ENCODE measurements at regions not wholly inside any gene's neighbourhood (a gene's known extent, or its start where the extent isn't known, plus 50 kb on each side); places are given as distances from the start of the nearest gene placed in this dataset.

- H3K9me3 Mint-ChIP-seq (ENCODE audit: unreplicated experiment): no peaks in the 10 kb centered on the region
- H3K4me1 Mint-ChIP-seq (ENCODE audit: low read depth, unreplicated experiment): peaks cover 18% of the 10 kb centered on the region
- TF ChIP-seq CTCF (IDR thresholded peaks at IDR 0.05; ENCODE audit: partially characterized antibody, unreplicated experiment): no peak
- no peak overlapping the region for H3K4me3 Mint-ChIP-seq (ENCODE audit: unreplicated experiment)
- no peaks in the 10 kb centered on the region for H3K27me3 Mint-ChIP-seq (ENCODE audit: unreplicated experiment)
- no peaks in the 10 kb centered on the region for H3K36me3 Mint-ChIP-seq (ENCODE audit: unreplicated experiment)
- DNase-seq: no peak
- no peak overlapping the region for H3K27ac Mint-ChIP-seq (ENCODE audit: unreplicated experiment)
Measured at GRCh38 chr9:19619221-19619620, 169.6 kb downstream of the SLC24A2 start.

- H3K36me3 Mint-ChIP-seq (ENCODE audit: unreplicated experiment): no peaks in the 10 kb centered on the region
- TF ChIP-seq CTCF (IDR thresholded peaks at IDR 0.05; ENCODE audit: partially characterized antibody, unreplicated experiment): no peak
- H3K4me3 Mint-ChIP-seq (ENCODE audit: unreplicated experiment): no peak overlapping the region
- DNase-seq: no peak
- H3K27ac Mint-ChIP-seq (ENCODE audit: unreplicated experiment): no peak overlapping the region
- no peaks in the 10 kb centered on the region for H3K9me3 Mint-ChIP-seq (ENCODE audit: unreplicated experiment)
- H3K27me3 Mint-ChIP-seq (ENCODE audit: unreplicated experiment): no peaks in the 10 kb centered on the region
- H3K4me1 Mint-ChIP-seq (ENCODE audit: low read depth, unreplicated experiment): peaks cover 14% of the 10 kb centered on the region
Measured at GRCh38 chr9:19618816-19619215, 170.0 kb downstream of the SLC24A2 start.

- no peak for TF ChIP-seq CTCF (IDR thresholded peaks at IDR 0.05; ENCODE audit: partially characterized antibody, unreplicated experiment)
- H3K9me3 Mint-ChIP-seq (ENCODE audit: unreplicated experiment): peaks cover 1% of the 10 kb centered on the region
- no peaks in the 10 kb centered on the region for H3K27me3 Mint-ChIP-seq (ENCODE audit: unreplicated experiment)
- H3K4me1 Mint-ChIP-seq (ENCODE audit: low read depth, unreplicated experiment): peaks cover 4% of the 10 kb centered on the region
- no peak overlapping the region for H3K4me3 Mint-ChIP-seq (ENCODE audit: unreplicated experiment)
- H3K36me3 Mint-ChIP-seq (ENCODE audit: unreplicated experiment): peaks cover 2% of the 10 kb centered on the region
- no peak overlapping the region for H3K27ac Mint-ChIP-seq (ENCODE audit: unreplicated experiment)
- no peak for DNase-seq
Measured at GRCh38 chr9:19615036-19615624, 173.7 kb downstream of the SLC24A2 start.

DNA sequence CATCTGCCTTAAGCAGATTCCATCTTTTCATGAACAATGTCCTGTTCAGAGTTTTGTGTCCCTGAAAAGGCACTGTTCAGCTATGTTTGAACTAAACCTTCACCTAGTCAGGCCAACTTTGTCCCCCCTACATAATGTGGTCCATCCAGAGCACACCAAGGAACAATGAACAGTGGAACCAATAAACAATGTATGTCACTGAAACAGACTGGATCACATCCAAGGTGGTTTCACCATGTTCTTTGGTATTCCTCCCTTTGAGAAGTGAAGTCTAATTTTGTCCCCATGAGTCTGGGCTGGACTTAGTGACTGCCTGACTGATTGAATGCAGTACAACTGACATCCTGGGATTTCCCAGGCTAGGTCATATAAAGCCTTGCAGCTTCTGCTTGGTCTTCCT, 174.5 kb downstream of the SLC24A2 start:
- H3K36me3 Mint-ChIP-seq (ENCODE audit: unreplicated experiment): peaks cover 6% of the 10 kb centered on the region
- H3K9me3 Mint-ChIP-seq (ENCODE audit: unreplicated experiment): peaks cover 1% of the 10 kb centered on the region
- no peak overlapping the region for H3K27ac Mint-ChIP-seq (ENCODE audit: unreplicated experiment)
- no peak overlapping the region for H3K4me3 Mint-ChIP-seq (ENCODE audit: unreplicated experiment)
- H3K27me3 Mint-ChIP-seq (ENCODE audit: unreplicated experiment): peaks cover 1% of the 10 kb centered on the region
- no peak for TF ChIP-seq CTCF (IDR thresholded peaks at IDR 0.05; ENCODE audit: partially characterized antibody, unreplicated experiment)
- peaks cover 1% of the 10 kb centered on the region for H3K4me1 Mint-ChIP-seq (ENCODE audit: low read depth, unreplicated experiment)
- no peak for DNase-seq

GRCh38 chr9:19600538-19600937, 188.3 kb downstream of the SLC24A2 start:
- Mint-ChIP-seq H3K27me3 (ENCODE audit: unreplicated experiment) (no peaks in the 10 kb centered on the region), H3K27ac (ENCODE audit: unreplicated experiment) (no peak overlapping the region), H3K4me1 (ENCODE audit: low read depth, unreplicated experiment) (peaks cover 2% of the 10 kb centered on the region), H3K36me3 (ENCODE audit: unreplicated experiment) (no peaks in the 10 kb centered on the region), H3K9me3 (ENCODE audit: unreplicated experiment) (no peaks in the 10 kb centered on the region), H3K4me3 (ENCODE audit: unreplicated experiment) (no peak overlapping the region)
- TF ChIP-seq CTCF (IDR thresholded peaks at IDR 0.05; ENCODE audit: partially characterized antibody, unreplicated experiment): no peak
- DNase-seq: no peak

Data from glutamatergic neuron (in vitro differentiated cells).